ENCODE measurements at regions not wholly inside any gene's neighbourhood (a gene's known extent, or its start where the extent isn't known, plus 50 kb on each side); places are given as distances from the start of the nearest gene placed in this dataset.

DNA sequence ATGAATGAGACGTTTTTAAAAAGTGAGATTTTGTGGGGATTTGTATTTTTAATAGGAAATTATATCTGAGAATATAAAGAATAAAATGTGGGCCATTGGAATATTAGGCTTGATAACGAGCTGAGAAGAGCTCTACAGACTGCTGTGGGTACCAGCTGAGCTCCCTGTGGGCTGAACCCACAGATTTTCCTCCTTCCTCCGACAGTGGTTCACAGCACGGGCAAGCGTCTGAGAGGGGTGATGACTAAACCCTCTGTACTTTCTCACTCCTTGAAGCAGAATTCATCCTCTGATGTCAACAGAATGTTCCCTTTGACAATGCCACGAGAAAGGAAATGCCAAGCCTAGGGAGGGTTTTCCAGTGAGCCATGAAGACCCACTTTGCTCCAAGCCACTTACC is 102.7 kb upstream of the AJAP1 start:
- Histone ChIP-seq H3K9me3 (no peaks in the 10 kb centered on the region), H3K4me3 (no peak overlapping the region), H3K27me3 (ENCODE audit: low read depth) (no peaks in the 10 kb centered on the region), H3K4me1 (no peaks in the 10 kb centered on the region), H3K36me3 (no peaks in the 10 kb centered on the region), H3K27ac (no peak overlapping the region)
- DNase-seq (no peak), ATAC-seq (no peak)
- intact Hi-C loops (cut with DNase I): no loop called here
- TF ChIP-seq, protein P1, sequence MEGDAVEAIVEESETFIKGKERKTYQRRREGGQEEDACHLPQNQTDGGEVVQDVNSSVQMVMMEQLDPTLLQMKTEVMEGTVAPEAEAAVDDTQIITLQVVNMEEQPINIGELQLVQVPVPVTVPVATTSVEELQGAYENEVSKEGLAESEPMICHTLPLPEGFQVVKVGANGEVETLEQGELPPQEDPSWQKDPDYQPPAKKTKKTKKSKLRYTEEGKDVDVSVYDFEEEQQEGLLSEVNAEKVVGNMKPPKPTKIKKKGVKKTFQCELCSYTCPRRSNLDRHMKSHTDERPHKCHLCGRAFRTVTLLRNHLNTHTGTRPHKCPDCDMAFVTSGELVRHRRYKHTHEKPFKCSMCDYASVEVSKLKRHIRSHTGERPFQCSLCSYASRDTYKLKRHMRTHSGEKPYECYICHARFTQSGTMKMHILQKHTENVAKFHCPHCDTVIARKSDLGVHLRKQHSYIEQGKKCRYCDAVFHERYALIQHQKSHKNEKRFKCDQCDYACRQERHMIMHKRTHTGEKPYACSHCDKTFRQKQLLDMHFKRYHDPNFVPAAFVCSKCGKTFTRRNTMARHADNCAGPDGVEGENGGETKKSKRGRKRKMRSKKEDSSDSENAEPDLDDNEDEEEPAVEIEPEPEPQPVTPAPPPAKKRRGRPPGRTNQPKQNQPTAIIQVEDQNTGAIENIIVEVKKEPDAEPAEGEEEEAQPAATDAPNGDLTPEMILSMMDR (IDR thresholded peaks at IDR 0.05): no peak

DNA sequence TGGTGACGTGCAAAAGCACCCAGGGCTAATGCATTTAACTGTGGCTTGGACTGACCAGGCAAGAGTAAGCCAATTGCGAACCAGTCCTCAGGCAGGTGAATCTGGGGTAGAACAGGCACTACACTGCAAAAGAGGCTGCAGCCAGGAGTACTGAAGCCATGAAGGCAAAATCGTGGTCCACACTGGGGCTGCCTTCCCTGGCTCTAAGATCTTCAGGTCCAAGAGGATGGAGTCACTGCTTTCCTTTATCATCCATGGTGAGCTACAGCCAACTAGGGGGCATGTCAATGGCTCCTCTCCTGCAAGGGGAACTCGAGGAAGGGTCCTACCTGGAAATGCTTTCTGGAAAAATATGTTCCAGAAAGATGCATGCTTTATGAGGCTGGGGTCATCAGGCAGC is 100.6 kb upstream of the AJAP1 start:
- ATAC-seq: no peak
- no peak overlapping the region for H3K27ac ChIP-seq
- H3K4me3 ChIP-seq: no peak overlapping the region
- H3K4me1 ChIP-seq: no peaks in the 10 kb centered on the region
- TF ChIP-seq, protein P1 (IDR thresholded peaks at IDR 0.05): no peak
- no peaks in the 10 kb centered on the region for H3K27me3 ChIP-seq (ENCODE audit: low read depth)
- no peaks in the 10 kb centered on the region for H3K36me3 ChIP-seq
- DNase-seq: no peak
- intact Hi-C loops (cut with DNase I): no loop called here
- H3K9me3 ChIP-seq: no peaks in the 10 kb centered on the region

DNA sequence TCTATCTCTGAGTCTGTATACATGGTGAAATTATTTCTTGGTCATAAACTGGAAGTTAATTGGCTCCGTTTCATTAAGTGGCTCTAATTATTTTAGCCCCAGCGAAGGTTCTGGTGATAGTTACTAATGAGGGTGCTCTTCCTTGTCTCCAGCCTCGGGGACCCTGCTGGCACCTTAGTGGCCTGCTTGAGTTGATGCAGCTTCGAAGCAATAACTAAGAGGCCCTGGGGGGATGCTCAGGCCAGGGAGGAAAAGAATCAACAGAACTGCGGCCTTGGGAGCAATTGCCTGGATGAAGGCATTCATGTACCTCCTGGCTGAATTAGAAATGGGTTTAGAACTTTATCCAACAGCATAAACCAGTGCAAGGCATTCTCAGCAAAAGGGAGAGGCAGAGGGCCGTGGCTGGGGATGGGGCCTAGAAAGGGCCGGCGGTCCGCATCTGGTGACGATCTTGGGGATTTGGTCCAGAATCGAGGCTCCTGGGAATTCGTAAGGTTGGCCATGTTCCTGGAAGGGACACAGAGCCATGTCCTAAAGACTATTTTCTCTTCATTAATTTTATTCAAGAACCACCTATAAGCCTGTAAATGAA is 100.0 kb upstream of the AJAP1 start:
- TF ChIP-seq, protein P1 (IDR thresholded peaks at IDR 0.05): no peak
- H3K27ac ChIP-seq: no peak overlapping the region
- H3K4me1 ChIP-seq: no peaks in the 10 kb centered on the region
- intact Hi-C loops (cut with DNase I): no loop called here
- H3K9me3 ChIP-seq: no peaks in the 10 kb centered on the region
- H3K36me3 ChIP-seq: no peaks in the 10 kb centered on the region
- H3K27me3 ChIP-seq (ENCODE audit: low read depth): no peaks in the 10 kb centered on the region
- ATAC-seq (no peak), DNase-seq (no peak)
- H3K4me3 ChIP-seq: no peak overlapping the region

DNA sequence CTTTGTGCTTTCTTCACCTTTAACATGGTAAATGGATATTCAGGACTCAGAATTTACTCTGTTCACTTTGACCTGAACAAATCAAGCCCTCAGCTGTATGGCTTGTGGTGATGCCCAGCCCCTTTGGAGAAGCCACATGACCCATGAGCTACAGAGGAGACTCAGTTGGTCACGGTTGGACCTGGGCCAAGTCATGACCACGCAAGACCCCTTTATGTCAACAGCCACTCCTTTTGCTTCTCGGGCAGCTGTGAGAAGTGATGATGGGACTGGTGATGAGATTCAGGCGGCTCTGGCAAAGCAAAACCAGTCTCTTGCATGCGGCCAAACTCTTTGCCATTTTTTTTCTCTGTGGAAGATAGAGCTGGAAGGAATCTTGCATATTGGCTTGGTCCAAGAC is 96.5 kb upstream of the AJAP1 start:
- TF ChIP-seq, protein P1 (IDR thresholded peaks at IDR 0.05): no peak
- no peak for DNase-seq
- ATAC-seq: no peak
- Histone ChIP-seq H3K36me3 (no peaks in the 10 kb centered on the region), H3K4me1 (no peaks in the 10 kb centered on the region), H3K27me3 (ENCODE audit: low read depth) (no peaks in the 10 kb centered on the region), H3K9me3 (no peaks in the 10 kb centered on the region), H3K4me3 (no peak overlapping the region), H3K27ac (no peak overlapping the region)
- intact Hi-C loops (cut with DNase I): no loop called here

DNA sequence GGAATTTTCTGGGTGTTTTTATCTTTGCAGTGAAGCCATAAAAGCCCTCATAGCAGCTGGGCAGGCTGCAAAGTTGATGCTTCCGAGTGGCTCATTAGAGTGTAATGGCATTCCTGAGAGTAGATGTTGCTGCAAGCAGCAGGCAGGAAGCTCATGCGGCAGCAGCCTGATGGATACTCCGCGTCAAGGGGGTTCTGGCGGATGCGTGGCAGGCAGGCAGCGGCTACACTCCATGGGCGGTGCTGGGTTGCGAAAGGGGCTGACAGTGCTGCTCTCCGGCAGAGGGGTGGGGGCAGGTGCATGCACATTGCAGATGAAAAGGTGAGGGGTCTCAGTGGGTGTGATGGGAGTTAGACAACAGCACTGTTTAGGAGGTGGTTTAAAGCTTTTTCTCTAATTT is 93.2 kb upstream of the AJAP1 start:
- H3K27me3 ChIP-seq (ENCODE audit: low read depth): no peaks in the 10 kb centered on the region
- intact Hi-C loops (cut with DNase I): no loop called here

More for the DNA sequence above, 93.2 kb upstream of the AJAP1 start:
- Histone ChIP-seq H3K27ac (no peak overlapping the region), H3K36me3 (no peaks in the 10 kb centered on the region), H3K4me3 (no peak overlapping the region), H3K9me3 (no peaks in the 10 kb centered on the region), H3K4me1 (no peaks in the 10 kb centered on the region)
- DNase-seq (no peak), ATAC-seq (no peak)
- TF ChIP-seq, protein P1 (IDR thresholded peaks at IDR 0.05): no peak

Measured in lower lobe of right lung (tissue), 2 donors.